ENCODE measurements at regions not wholly inside any gene's neighbourhood (a gene's known extent, or its start where the extent isn't known, plus 50 kb on each side); places are given as distances from the start of the nearest gene placed in this dataset.

DNA sequence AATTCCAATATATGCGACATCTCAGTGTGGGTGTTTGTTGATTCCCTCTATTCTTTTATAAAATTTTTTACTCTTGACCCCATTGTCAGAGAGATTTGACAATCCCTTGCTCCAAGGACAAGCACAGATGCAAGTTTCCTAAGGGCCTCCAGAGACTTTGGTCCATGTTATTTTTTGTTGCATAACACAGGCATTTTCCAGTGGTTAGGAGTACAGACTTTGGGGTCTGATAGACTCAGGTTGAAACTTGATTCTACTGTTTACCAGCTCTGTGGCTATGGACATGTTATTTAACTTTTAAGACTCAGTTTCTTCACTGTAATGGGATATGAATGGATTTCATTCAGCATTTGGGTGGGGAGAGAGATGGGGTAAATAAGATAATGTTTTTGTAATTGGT is 361.3 kb downstream of the ENC1 start:
- TF ChIP-seq CTCF (IDR thresholded peaks at IDR 0.05; ENCODE audit: unreplicated experiment): no peak
- Mint-ChIP-seq H3K9me3 (ENCODE audit: low read depth) (no peaks in the 10 kb centered on the region), H3K27ac (no peak overlapping the region), H3K4me1 (ENCODE audit: low read depth) (peaks cover 8% of the 10 kb centered on the region), H3K36me3 (ENCODE audit: insufficient read depth) (no peaks in the 10 kb centered on the region), H3K4me3 (ENCODE audit: low read depth) (no peak overlapping the region), H3K27me3 (peaks cover 14% of the 10 kb centered on the region)
- no peak for DNase-seq (ENCODE audit: low spot score, unreplicated experiment)

DNA sequence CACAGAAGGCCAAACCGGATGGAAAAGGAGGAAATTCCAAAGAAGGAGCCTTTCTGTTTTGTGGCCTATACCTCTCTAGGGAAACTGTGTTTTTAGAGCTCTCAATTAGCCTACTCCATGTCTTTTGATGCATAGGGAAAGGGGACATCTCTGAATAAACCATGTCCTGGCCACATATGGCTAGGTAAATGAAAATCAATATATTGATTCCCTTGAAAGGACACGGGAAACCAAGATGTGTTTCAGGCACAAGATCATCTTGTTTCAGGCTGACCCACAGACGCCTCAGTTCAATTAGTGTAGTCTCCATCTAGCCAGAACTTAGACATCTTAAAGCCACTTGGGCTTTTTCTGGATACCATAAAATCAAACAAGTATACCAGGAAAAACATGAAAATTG is 363.1 kb downstream of the ENC1 start:
- no peak overlapping the region for H3K4me3 Mint-ChIP-seq (ENCODE audit: low read depth)
- H3K27ac Mint-ChIP-seq: no peak overlapping the region
- no peaks in the 10 kb centered on the region for H3K9me3 Mint-ChIP-seq (ENCODE audit: low read depth)
- no peak for TF ChIP-seq CTCF (IDR thresholded peaks at IDR 0.05; ENCODE audit: unreplicated experiment)
- DNase-seq (ENCODE audit: low spot score, unreplicated experiment): no peak
- no peaks in the 10 kb centered on the region for H3K36me3 Mint-ChIP-seq (ENCODE audit: insufficient read depth)
- H3K27me3 Mint-ChIP-seq: peaks cover 7% of the 10 kb centered on the region
- H3K4me1 Mint-ChIP-seq (ENCODE audit: low read depth): peaks cover 8% of the 10 kb centered on the region

DNA sequence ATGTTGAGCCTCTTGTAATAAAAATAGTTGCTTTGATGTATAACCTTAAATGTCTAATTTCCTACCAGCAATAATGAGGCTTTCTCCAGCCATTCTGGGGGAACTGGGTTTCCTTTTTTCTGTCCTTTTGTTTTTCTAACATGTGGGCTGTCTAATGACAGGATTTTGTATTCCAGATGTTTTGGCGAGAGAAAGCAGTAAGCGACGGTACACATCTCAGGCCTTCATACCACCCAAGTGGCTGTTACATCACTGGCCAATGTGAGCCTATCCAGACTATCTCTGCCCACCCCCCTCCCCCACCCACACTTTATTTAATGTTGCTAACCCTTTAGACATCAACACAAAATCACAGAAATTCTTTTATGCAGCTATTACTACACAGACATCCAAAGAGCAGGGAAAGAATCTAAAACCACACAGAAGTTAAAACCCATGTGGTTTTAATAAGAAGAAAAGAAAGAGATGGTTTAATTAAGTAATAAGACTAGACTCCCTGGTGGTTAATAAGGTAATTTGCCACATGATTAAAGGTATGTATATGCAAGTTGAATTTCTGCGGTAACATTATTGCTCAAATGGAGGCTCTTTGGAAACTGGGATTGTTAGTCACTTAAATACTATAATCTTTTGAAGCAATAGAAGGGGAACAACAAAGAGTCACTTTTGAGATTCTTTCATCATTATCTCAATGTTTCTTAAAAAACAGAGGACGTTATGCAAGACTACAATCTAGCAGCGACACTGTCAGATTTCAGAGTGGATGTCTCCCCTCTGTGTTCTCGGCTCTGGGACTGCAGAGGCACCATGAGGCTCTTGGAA is 365.1 kb downstream of the ENC1 start:
- H3K27ac Mint-ChIP-seq: no peak overlapping the region
- no peaks in the 10 kb centered on the region for H3K36me3 Mint-ChIP-seq (ENCODE audit: insufficient read depth)
- DNase-seq (ENCODE audit: low spot score, unreplicated experiment): no peak
- peaks cover 4% of the 10 kb centered on the region for H3K4me1 Mint-ChIP-seq (ENCODE audit: low read depth)
- TF ChIP-seq CTCF (IDR thresholded peaks at IDR 0.05; ENCODE audit: unreplicated experiment): no peak
- H3K9me3 Mint-ChIP-seq (ENCODE audit: low read depth): no peaks in the 10 kb centered on the region
- no peak overlapping the region for H3K4me3 Mint-ChIP-seq (ENCODE audit: low read depth)
- peaks cover 7% of the 10 kb centered on the region for H3K27me3 Mint-ChIP-seq

GRCh38 chr5:74274326-74274725 is 366.2 kb downstream of the ENC1 start:
- no peak overlapping the region for H3K4me3 Mint-ChIP-seq (ENCODE audit: low read depth)
- TF ChIP-seq CTCF (IDR thresholded peaks at IDR 0.05; ENCODE audit: unreplicated experiment): no peak
- no peak for DNase-seq (ENCODE audit: low spot score, unreplicated experiment)
- peaks cover 7% of the 10 kb centered on the region for H3K27me3 Mint-ChIP-seq
- no peaks in the 10 kb centered on the region for H3K36me3 Mint-ChIP-seq (ENCODE audit: insufficient read depth)
- no peaks in the 10 kb centered on the region for H3K9me3 Mint-ChIP-seq (ENCODE audit: low read depth)
- no peak overlapping the region for H3K27ac Mint-ChIP-seq
- peaks cover 4% of the 10 kb centered on the region for H3K4me1 Mint-ChIP-seq (ENCODE audit: low read depth)

- no peak overlapping the region for H3K27ac Mint-ChIP-seq
- no peak overlapping the region for H3K4me3 Mint-ChIP-seq (ENCODE audit: low read depth)
- DNase-seq (ENCODE audit: low spot score, unreplicated experiment): no peak
- no peaks in the 10 kb centered on the region for H3K9me3 Mint-ChIP-seq (ENCODE audit: low read depth)
- H3K4me1 Mint-ChIP-seq (ENCODE audit: low read depth): peaks cover 4% of the 10 kb centered on the region
- no peak for TF ChIP-seq CTCF (IDR thresholded peaks at IDR 0.05; ENCODE audit: unreplicated experiment)
- H3K36me3 Mint-ChIP-seq (ENCODE audit: insufficient read depth): no peaks in the 10 kb centered on the region
- H3K27me3 Mint-ChIP-seq: no peaks in the 10 kb centered on the region
Measured at GRCh38 chr5:74272831-74273451, 367.6 kb downstream of the ENC1 start.
